T-cell (primary cell): ENCODE measurements at regions not wholly inside any gene's neighbourhood (a gene's known extent, or its start where the extent isn't known, plus 50 kb on each side); places are given as distances from the start of the nearest gene placed in this dataset.
"Not testable (repeated sequence)": the region's sequence is repeated elsewhere in the genome, so short reads cannot be mapped to it uniquely, and the experiment has no call there.

Source experiments
- ATAC-seq, 4 experiments: fragments of 200-7000 bp in 3 of 4; fragments of 150-1000 bp in 1 of 4; cut with Tn5 transposase; replicated peaks in 1 of 4; 1 replicate in 3 of 4; 2 replicates in 1 of 4; pipeline ENCODE4 v1.10.0; 2021; ENCODE audit warnings: moderate library complexity in 3 of 4, mild to moderate bottlenecking in 2 of 4, moderate number of reproducible peaks in 1 of 4
- CTCF ChIA-PET, 2 donors: fragments of 300-600 bp; sonication (Branson Sonifier 250); formaldehyde crosslinking; loops; one replicate each; lab custom pipeline; 2022; ENCODE audit warnings: antibody characterized with exemption in 2 of 2; lab: Charles Lee
- POLR2A ChIA-PET, 2 donors: fragments of 300-600 bp; sonication (Branson Sonifier 250); formaldehyde crosslinking; loops; one replicate each; lab custom pipeline; 2022; ENCODE audit warnings: antibody characterized with exemption in 2 of 2; lab: Charles Lee
- DNase-seq, 35 experiments: peaks; one replicate each; pipeline versions ENCODE4 v3.0.0 to v3.0.0-alpha.2; 2013 to 2023
- H3K27ac ChIP-seq: one replicate; pipeline ENCODE4 v1.5.1; 2013; ENCODE audit warnings: low read length
- H3K27me3 ChIP-seq, 2 experiments: replicated peaks in 1 of 2; 1 replicate in 1 of 2; 2 replicates in 1 of 2; pipeline versions ENCODE4 v1.6.1 to v1.7.0; 2013; ENCODE audit warnings: low read length in 1 of 2, mixed read lengths in 1 of 2; ENCODE audit not compliant: control insufficient read depth in 2 of 2, insufficient read depth in 2 of 2; ENCODE audit errors: extremely low read depth in 1 of 2
- H3K36me3 ChIP-seq, 2 donors: 1 replicate in 1 of 2; 2 replicates in 1 of 2; pipeline versions ENCODE4 v1.6.1 to v1.7.0; 2013; ENCODE audit warnings: low read length in 1 of 2; ENCODE audit not compliant: control insufficient read depth in 2 of 2, insufficient read depth in 1 of 2; ENCODE audit errors: extremely low read depth in 1 of 2
- H3K4me1 ChIP-seq, 2 experiments: 1 replicate in 1 of 2; 2 replicates in 1 of 2; pipeline versions ENCODE4 v1.6.1 to v1.7.0; 2013; ENCODE audit warnings: low read length in 2 of 2, mixed read lengths in 1 of 2; ENCODE audit not compliant: insufficient read depth in 2 of 2, control insufficient read depth in 1 of 2; ENCODE audit errors: extremely low read depth in 1 of 2
- H3K4me3 ChIP-seq, 2 donors: 1 replicate in 1 of 2; 2 replicates in 1 of 2; pipeline versions ENCODE4 v1.5.1 to v1.7.0; 2013; ENCODE audit warnings: mild to moderate bottlenecking in 2 of 2, low read length in 1 of 2, moderate library complexity in 1 of 2; ENCODE audit not compliant: control insufficient read depth in 1 of 2; ENCODE audit errors: extremely low read depth in 1 of 2
- H3K9me3 ChIP-seq: 2 replicates; pipeline ENCODE4 v1.7.0; 2013
- H3K27ac Mint-ChIP-seq, 2 donors: one replicate each; pipeline ENCODE4 v1.8.0; 2020 to 2021; ENCODE audit warnings: mild to moderate bottlenecking in 2 of 2, mixed read lengths in 2 of 2
- H3K27me3 Mint-ChIP-seq, 2 donors: one replicate each; pipeline ENCODE4 v1.8.0; 2021 to 2022; ENCODE audit warnings: mixed read lengths in 2 of 2
- H3K36me3 Mint-ChIP-seq: one replicate; pipeline ENCODE4 v1.8.0; 2021; ENCODE audit warnings: mixed read lengths
- H3K4me1 Mint-ChIP-seq, 3 donors: one replicate each; pipeline ENCODE4 v1.8.0; 2020 to 2022; ENCODE audit warnings: mixed read lengths in 3 of 3, mild to moderate bottlenecking in 1 of 3
- H3K4me3 Mint-ChIP-seq, 3 donors: one replicate each; pipeline ENCODE4 v1.8.0; 2020 to 2022; ENCODE audit warnings: mild to moderate bottlenecking in 3 of 3, mixed read lengths in 3 of 3, moderate library complexity in 3 of 3
- H3K9me3 Mint-ChIP-seq, 3 donors: one replicate each; pipeline ENCODE4 v1.8.0; 2020 to 2022; ENCODE audit warnings: mixed read lengths in 3 of 3
- WGBS: methylation state at CpG from one replicate; pipeline ENCODE4 v1.1.5; 2013; ENCODE audit warnings: missing lambda C conversion rate; ENCODE audit not compliant: insufficient coverage; 5-methylcytosine and 5-hydroxymethylcytosine counted together

DNA sequence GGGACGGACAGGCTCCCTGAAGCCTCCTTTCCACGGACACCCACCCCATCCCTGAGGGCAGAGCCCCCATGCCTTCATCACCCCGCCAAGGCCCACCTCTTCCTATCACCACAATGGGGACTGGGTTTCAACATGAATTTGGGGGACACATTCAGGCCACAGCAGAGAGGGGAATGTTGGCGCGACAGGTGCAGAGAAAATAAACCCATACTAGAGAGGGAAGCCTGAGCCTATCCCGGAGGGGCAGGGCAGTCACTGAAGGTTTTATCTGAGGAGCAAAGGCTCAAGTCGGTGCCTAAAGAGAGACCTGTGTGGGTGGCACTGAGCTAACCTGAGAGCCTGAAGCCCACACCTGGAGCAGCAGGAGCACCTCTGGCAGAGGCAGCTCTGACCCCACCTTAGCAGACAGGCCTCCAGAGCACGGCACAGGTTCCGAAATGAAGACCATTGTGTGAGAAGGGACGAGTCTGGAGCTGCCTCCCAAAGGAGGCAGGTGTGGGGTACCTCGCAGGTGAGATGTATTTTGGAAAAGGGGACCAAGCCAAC, 180.6 kb upstream of the PDE10A start:
- WGBS = 81% methylated on average over 4 of the region's 11 CpGs
- no peaks in the 10 kb centered on the region for H3K9me3 ChIP-seq
- ChIA-PET CTCF (no interaction called here), POLR2A (no interaction called here)
- H3K27me3 ChIP-seq = peaks cover 5 to 40% of the 10 kb centered on the region in 2 experiments
- Mint-ChIP-seq H3K27me3 (peaks cover 53 to 63% of the 10 kb centered on the region in 2 donors), H3K36me3 (no peaks in the 10 kb centered on the region), H3K27ac (no peak overlapping the region), H3K4me1 (no peaks in the 10 kb centered on the region), H3K9me3 (no peaks in the 10 kb centered on the region), H3K4me3 (no peak overlapping the region)
- H3K27ac ChIP-seq = no peak overlapping the region
- H3K36me3 ChIP-seq = no peaks in the 10 kb centered on the region
- no peak overlapping the region for H3K4me3 ChIP-seq
- no peaks in the 10 kb centered on the region for H3K4me1 ChIP-seq
- no peak for DNase-seq
- ATAC-seq = no peak

DNA sequence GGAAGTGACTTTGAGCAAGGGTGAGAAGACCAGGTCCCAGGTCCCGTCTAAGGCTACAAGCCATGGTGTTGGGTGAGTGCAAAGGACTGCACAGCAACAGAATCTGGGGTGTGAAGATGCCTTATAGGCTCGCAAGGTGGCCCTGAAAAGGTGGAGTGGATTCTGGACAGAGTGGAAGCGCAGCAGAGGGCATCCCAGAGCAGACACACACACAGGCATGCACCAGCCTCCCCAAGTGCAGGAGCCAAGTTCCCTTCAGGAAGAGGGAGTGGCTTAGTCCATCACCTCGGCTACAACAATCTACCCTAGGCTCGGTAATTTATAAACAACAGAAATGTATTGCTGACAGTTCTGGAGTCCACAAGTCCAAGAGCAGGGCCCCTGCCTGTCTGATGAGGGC, 180.1 kb upstream of the PDE10A start:
- H3K9me3 ChIP-seq = no peaks in the 10 kb centered on the region
- H3K4me3 Mint-ChIP-seq = no peak overlapping the region
- ChIA-PET CTCF (no interaction called here), POLR2A (no interaction called here)
- no peaks in the 10 kb centered on the region for H3K9me3 Mint-ChIP-seq
- ATAC-seq = no peak
- H3K4me3 ChIP-seq = no peak overlapping the region
- no peaks in the 10 kb centered on the region for H3K36me3 ChIP-seq
- peaks cover 55 to 58% of the 10 kb centered on the region in 2 donors for H3K27me3 Mint-ChIP-seq
- no peak overlapping the region for H3K27ac ChIP-seq
- peaks cover 5 to 35% of the 10 kb centered on the region in 2 experiments for H3K27me3 ChIP-seq
- WGBS = 60% methylated on average over 3 of the region's 5 CpGs
- H3K4me1 ChIP-seq = no peaks in the 10 kb centered on the region
- DNase-seq = no peak
- no peak overlapping the region for H3K27ac Mint-ChIP-seq
- H3K4me1 Mint-ChIP-seq = no peaks in the 10 kb centered on the region
- no peaks in the 10 kb centered on the region for H3K36me3 Mint-ChIP-seq

DNA sequence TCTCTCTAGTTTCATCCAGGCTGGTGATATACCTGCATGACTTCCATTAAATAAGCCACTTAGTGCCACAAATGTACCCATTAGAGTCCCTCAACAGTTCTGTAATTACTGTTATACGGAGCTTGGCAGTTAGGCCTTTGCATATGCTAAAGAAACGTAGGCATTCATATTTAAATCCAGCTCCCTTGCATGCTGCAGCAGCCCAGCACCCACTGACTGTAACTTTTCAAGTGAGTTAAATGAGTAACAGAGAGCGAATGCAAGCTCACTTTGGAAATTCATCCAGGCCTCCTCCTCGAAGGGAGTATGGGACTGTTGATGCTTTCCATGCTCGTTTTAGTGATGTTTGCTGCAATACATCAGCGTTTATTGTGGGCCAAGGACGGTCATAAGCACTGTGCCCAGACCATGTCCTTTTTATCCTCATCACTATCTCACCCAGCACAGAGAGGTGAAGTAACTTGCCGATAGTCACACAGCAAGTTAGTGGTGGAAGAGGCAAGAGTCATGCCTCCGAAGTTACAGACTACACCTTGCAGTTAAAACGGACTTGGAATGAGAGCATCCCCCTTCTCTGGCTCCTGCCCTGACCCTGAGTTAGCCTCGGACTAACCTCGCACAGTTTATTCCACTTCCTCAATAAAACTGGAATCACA, 179.4 kb upstream of the PDE10A start:
- POLR2A ChIA-PET = no interaction called here
- 48% methylated on average over 5 of the region's 12 CpGs for WGBS
- ATAC-seq = no peak
- no peak overlapping the region for H3K27ac Mint-ChIP-seq
- Histone ChIP-seq H3K27ac (no peak overlapping the region), H3K36me3 (no peaks in the 10 kb centered on the region), H3K4me1 (no peaks in the 10 kb centered on the region), H3K9me3 (no peaks in the 10 kb centered on the region), H3K4me3 (no peak overlapping the region), H3K27me3 (peaks cover 5 to 33% of the 10 kb centered on the region in 2 experiments)
- no peak overlapping the region for H3K4me3 Mint-ChIP-seq
- DNase-seq = no peak
- CTCF ChIA-PET = interaction anchor here in 1 of 2 donors (1.3 kb wide), 1 partner anchor 8 kb away, joined by 6 read pairs; no protein-coding TSS in a partner anchor
- H3K9me3 Mint-ChIP-seq = no peaks in the 10 kb centered on the region
- no peaks in the 10 kb centered on the region for H3K36me3 Mint-ChIP-seq
- peaks cover 50 to 52% of the 10 kb centered on the region in 2 donors for H3K27me3 Mint-ChIP-seq
- no peaks in the 10 kb centered on the region for H3K4me1 Mint-ChIP-seq

DNA sequence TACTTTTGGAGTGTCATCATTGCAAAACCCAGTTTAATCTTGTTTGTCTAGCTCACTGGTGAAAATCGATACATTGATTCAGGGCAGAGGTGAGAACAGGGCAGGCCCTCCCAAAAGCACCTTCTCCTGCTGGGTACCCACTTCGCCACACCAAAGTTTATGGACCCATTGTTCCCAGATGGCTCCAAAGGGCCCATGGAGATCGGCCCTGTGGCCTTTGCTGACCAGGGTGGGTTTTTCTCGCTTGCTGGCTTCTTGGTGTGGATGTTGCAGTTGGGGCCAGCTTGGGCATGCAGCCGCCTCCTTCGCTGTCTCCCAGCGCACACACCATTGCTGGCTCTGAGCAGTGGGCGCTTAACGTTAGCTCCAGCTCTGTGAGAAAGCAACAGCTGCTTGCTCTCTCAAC, 178.1 kb upstream of the PDE10A start:
- Histone ChIP-seq H3K27ac (no peak overlapping the region), H3K4me1 (no peaks in the 10 kb centered on the region), H3K36me3 (no peaks in the 10 kb centered on the region), H3K4me3 (no peak overlapping the region), H3K27me3 (peaks cover 2 to 26% of the 10 kb centered on the region in 2 experiments), H3K9me3 (no peaks in the 10 kb centered on the region)
- H3K36me3 Mint-ChIP-seq = no peaks in the 10 kb centered on the region
- POLR2A ChIA-PET = no interaction called here
- H3K9me3 Mint-ChIP-seq = peaks cover 0 to 5% (median 0%) of the 10 kb centered on the region in 3 donors
- no peaks in the 10 kb centered on the region for H3K4me1 Mint-ChIP-seq
- H3K4me3 Mint-ChIP-seq = no peak overlapping the region
- no peak overlapping the region for H3K27ac Mint-ChIP-seq
- peaks cover 46 to 48% of the 10 kb centered on the region in 2 donors for H3K27me3 Mint-ChIP-seq
- DNase-seq (no peak), ATAC-seq (no peak)
- CTCF ChIA-PET = no interaction called here
- 88% methylated on average over 4 of the region's 9 CpGs for WGBS

DNA sequence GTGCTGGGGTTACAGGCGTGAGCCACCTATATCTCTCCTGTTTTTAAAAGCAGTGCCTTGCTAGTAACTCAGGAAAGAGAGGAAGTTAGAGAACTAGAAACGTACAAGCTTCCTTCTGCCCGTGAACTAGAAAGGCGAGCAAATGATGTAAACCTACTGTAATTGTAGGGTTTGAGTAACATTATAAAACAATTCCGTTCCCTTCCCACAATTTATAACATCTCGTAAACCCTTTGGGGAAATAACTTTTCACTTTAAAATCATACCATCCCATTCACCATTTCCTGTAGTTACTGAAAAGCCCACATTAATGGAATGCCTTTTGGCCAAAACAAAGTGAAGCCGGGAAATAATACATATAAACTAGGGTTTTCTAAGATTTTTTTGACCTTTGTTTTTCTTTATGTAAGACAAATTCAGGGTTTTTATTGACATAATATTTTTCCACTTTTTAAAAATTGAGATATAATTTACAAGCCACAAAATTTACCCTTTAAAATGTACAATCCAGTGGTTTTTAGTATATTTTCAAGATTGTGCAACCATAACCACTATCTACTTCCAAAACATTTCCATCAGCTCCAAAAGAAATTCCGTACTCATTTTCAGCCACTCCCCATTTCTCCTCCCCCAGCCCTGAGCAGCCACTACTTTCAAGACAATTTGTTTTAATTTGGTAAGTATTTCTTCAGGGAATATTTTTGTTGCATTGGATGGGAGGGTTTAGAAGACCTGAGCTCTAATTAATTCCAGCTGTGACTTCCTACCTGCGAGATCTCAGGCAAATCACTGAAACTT, 175.1 kb upstream of the PDE10A start:
- Mint-ChIP-seq H3K27ac (no peak overlapping the region), H3K4me3 (no peak overlapping the region), H3K27me3 (peaks cover 44 to 54% of the 10 kb centered on the region in 2 donors), H3K9me3 (peaks cover 0 to 5% (median 0%) of the 10 kb centered on the region in 3 donors), H3K36me3 (no peaks in the 10 kb centered on the region), H3K4me1 (no peaks in the 10 kb centered on the region)
- Histone ChIP-seq H3K4me1 (no peaks in the 10 kb centered on the region), H3K27ac (no peak overlapping the region), H3K36me3 (no peaks in the 10 kb centered on the region), H3K4me3 (no peak overlapping the region), H3K27me3 (peaks cover 2 to 39% of the 10 kb centered on the region in 2 experiments), H3K9me3 (no peaks in the 10 kb centered on the region)
- POLR2A ChIA-PET = no interaction called here
- CTCF ChIA-PET = no interaction called here
- ATAC-seq = no peak
- 100% methylated on average over 1 of the region's 9 CpGs for WGBS
- no peak for DNase-seq

DNA sequence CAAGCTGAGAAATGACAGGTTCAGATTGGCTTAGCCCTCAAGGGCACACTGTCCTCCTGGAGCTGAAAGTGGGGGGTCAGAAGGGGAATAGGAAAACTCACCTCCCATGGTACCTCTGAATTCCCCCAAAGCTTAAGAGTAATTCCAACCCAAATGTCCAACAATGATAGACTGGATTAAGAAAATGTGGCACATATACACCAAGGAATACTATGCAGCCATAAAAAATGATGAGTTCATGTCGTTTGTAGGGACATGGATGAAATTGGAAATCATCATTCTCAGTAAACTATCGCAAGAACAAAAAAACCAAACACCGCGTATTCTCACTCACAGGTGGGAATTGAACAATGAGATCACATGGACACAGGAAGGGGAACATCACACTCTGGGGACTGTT, 173.6 kb upstream of the PDE10A start:
- CTCF ChIA-PET = not testable (repeated sequence)

More for the DNA sequence above, 173.6 kb upstream of the PDE10A start:
- H3K27ac ChIP-seq, H3K4me3 Mint-ChIP-seq, H3K4me3 ChIP-seq, H3K4me1 ChIP-seq, H3K9me3 ChIP-seq, H3K9me3 Mint-ChIP-seq, POLR2A ChIA-PET, H3K27ac Mint-ChIP-seq, ATAC-seq, H3K36me3 ChIP-seq, DNase-seq, H3K36me3 Mint-ChIP-seq: not testable (repeated sequence)
- peaks cover 2 to 39% of the 10 kb centered on the region in 2 experiments for H3K27me3 ChIP-seq
- WGBS = no CpG with 5 or more reads among the region's 4 CpGs
- Mint-ChIP-seq H3K27me3 (peaks cover 40 to 56% of the 10 kb centered on the region in 2 donors), H3K4me1 (peaks cover 4 to 11% (median 10%) of the 10 kb centered on the region in 3 donors)
